Neural cell (in vitro differentiated cells): ENCODE measurements at regions not wholly inside any gene's neighbourhood (a gene's known extent, or its start where the extent isn't known, plus 50 kb on each side); places are given as distances from the start of the nearest gene placed in this dataset.

Experiments
- CTCF ChIP-seq: fragments of 450-650 bp; IDR thresholded peaks from 2 replicates; pipeline ENCODE4 v1.5.1; 2014; ENCODE audit warnings: antibody characterized with exemption, mild to moderate bottlenecking, moderate library complexity; ENCODE audit not compliant: poor library complexity, severe bottlenecking
- EP300 ChIP-seq: fragments of 450-650 bp; conservative IDR thresholded peaks from 2 replicates; pipeline ENCODE4 v1.6.1; 2014; ENCODE audit warnings: antibody characterized with exemption, mild to moderate bottlenecking, moderate library complexity; ENCODE audit not compliant: poor library complexity, severe bottlenecking
- EZH2 ChIP-seq: fragments of 200-600, 300-800 bp; shearing (Covaris generic), sonication (generic); IDR thresholded peaks from 2 replicates; pipeline ENCODE4 v1.6.1; 2014; ENCODE audit warnings: antibody characterized with exemption, low read length, borderline replicate concordance, mild to moderate bottlenecking; ENCODE audit not compliant: insufficient read depth, poor library complexity, severe bottlenecking
- POLR2AphosphoS5 ChIP-seq: IDR thresholded peaks from 2 replicates; pipeline ENCODE4 v1.6.1; 2012
- RAD21 ChIP-seq: fragments of 450-650 bp; conservative IDR thresholded peaks from 2 replicates; pipeline ENCODE4 v1.6.1; 2014; ENCODE audit warnings: antibody characterized with exemption, mild to moderate bottlenecking, moderate library complexity
- REST ChIP-seq: IDR thresholded peaks from 2 replicates; pipeline ENCODE4 v1.6.1; 2012; ENCODE audit warnings: borderline replicate concordance
- TAF1 ChIP-seq: IDR thresholded peaks from 2 replicates; pipeline ENCODE4 v1.6.1; 2012; ENCODE audit warnings: low read depth

- TF ChIP-seq TAF1 (no peak), CTCF (no peak), RAD21 (no peak), EP300 (no peak), POLR2AphosphoS5 (no peak), EZH2 (no peak), REST (no peak)
These were observed 75.4 kb upstream of the ROBO1 start for GRCh38 chr3:79843180-79843579.
